ENCODE measurements at regions not wholly inside any gene's neighbourhood (a gene's known extent, or its start where the extent isn't known, plus 50 kb on each side); places are given as distances from the start of the nearest gene placed in this dataset.

DNA sequence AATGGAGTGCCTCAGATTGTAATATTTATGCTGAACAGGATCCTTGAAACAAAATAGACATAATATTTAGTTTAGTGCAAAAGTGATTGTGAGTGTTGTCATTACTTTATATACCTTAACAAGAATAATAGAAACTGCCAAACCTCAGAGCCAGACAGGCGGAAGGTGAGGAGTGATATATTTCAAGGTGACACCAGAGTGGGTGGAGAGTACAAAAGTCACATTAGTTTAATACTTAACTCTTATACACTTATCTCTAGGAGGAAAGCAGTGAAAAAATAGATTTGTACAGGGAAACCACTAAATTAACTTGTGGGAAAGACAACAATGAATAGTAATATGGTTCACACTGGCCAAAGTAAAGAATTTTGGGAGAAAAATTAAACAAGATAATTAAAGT, 342.8 kb upstream of the NDST4 start:
- no peak for TF ChIP-seq ZNF574 (CRISPR knock-in tag; IDR thresholded peaks at IDR 0.05)
- no peak for TF ChIP-seq JUND (CRISPR knock-in tag; IDR thresholded peaks at IDR 0.05)
- TF ChIP-seq ETV5 (CRISPR knock-in tag; IDR thresholded peaks at IDR 0.05; ENCODE audit: borderline replicate concordance) = no peak
- no peak for TF ChIP-seq ELF1 (CRISPR knock-in tag; IDR thresholded peaks at IDR 0.05)
- TF ChIP-seq CC2D1A (CRISPR knock-in tag; IDR thresholded peaks at IDR 0.05) = no peak
- TF ChIP-seq JUN (CRISPR knock-in tag; IDR thresholded peaks at IDR 0.05) = no peak
- no peak for TF ChIP-seq TMF1 (CRISPR knock-in tag; IDR thresholded peaks at IDR 0.05; ENCODE audit: low read depth)
- TF ChIP-seq MYC (CRISPR knock-in tag; IDR thresholded peaks at IDR 0.05; ENCODE audit: borderline replicate concordance) = no peak

Data from HepG2 (cell line).